Activated CD4-positive, alpha-beta memory T cell treated with anti-CD3 and anti-CD28 coated beads, Interleukin-2, amount 10 ng/mL, durations not matched to agents 7 days and 5 days (primary cell): ENCODE measurements at regions not wholly inside any gene's neighbourhood (a gene's known extent, or its start where the extent isn't known, plus 50 kb on each side); places are given as distances from the start of the nearest gene placed in this dataset.

ENCODE experiments used
- CTCF ChIA-PET: fragments of 350-600 bp; sonication (Branson Sonifier 250); formaldehyde crosslinking; loops from one replicate; lab custom pipeline; 2021; ENCODE audit warnings: antibody characterized with exemption, inconsistent platforms; lab: Charles Lee
- POLR2A ChIA-PET: fragments of 350-600 bp; sonication (Branson Sonifier 250); formaldehyde crosslinking; loops from one replicate; lab custom pipeline; 2021; ENCODE audit warnings: antibody characterized with exemption; lab: Charles Lee
- DNase-seq: peaks from one replicate; pipeline ENCODE4 v3.0.0-alpha.2; 2020
- H3K27ac Mint-ChIP-seq: one replicate; pipeline ENCODE4 v1.8.0; 2021; ENCODE audit warnings: mild to moderate bottlenecking, mixed read lengths
- H3K27me3 Mint-ChIP-seq: one replicate; pipeline ENCODE4 v1.8.0; 2021; ENCODE audit warnings: mixed read lengths
- H3K36me3 Mint-ChIP-seq: one replicate; pipeline ENCODE4 v1.8.0; 2021; ENCODE audit warnings: low read depth, mixed read lengths
- H3K4me1 Mint-ChIP-seq: one replicate; pipeline ENCODE4 v1.8.0; 2021; ENCODE audit warnings: mixed read lengths
- H3K4me3 Mint-ChIP-seq: one replicate; pipeline ENCODE4 v1.8.0; 2021; ENCODE audit warnings: mild to moderate bottlenecking, mixed read lengths
- H3K9me3 Mint-ChIP-seq: one replicate; pipeline ENCODE4 v1.8.0; 2021; ENCODE audit warnings: mixed read lengths

GRCh38 chr2:120485096-120485495 is 139.2 kb downstream of the INHBB start:
- ChIA-PET POLR2A (interaction anchor here (0.6 kb wide), 1 partner anchor 1394 kb away, joined by 3 read pairs; no protein-coding TSS in a partner anchor), CTCF (no interaction called here)
- Mint-ChIP-seq H3K4me3 (no peak overlapping the region), H3K27ac (no peak overlapping the region), H3K4me1 (no peaks in the 10 kb centered on the region), H3K9me3 (no peaks in the 10 kb centered on the region), H3K36me3 (no peaks in the 10 kb centered on the region), H3K27me3 (no peaks in the 10 kb centered on the region)
- no peak for DNase-seq

DNA sequence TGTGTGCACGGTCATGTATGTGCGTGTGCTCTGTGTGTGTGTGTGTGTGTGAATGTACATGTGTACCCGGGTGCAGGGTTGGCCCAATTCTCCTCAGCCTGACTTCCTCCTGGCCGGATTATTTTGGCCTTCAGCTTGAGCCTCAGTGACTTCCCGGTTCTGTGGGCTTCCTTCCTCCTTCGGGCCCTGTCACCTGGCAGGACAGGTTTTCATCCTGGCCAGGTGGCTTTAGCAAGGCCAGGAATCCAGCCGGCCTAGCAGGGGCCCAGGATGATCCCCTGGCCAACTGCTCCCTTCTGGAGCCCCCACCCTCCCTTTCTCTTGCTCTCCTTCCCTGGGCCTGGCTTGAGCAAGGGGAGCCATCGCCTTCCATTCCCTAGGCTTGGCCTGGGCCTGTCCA is 140.5 kb downstream of the INHBB start:
- POLR2A ChIA-PET, result no interaction called here
- Mint-ChIP-seq H3K9me3 (no peaks in the 10 kb centered on the region), H3K27ac (no peak overlapping the region), H3K27me3 (peaks cover 5% of the 10 kb centered on the region), H3K36me3 (no peaks in the 10 kb centered on the region), H3K4me3 (no peak overlapping the region), H3K4me1 (no peaks in the 10 kb centered on the region)
- CTCF ChIA-PET, result no interaction called here
- no peak for DNase-seq

DNA sequence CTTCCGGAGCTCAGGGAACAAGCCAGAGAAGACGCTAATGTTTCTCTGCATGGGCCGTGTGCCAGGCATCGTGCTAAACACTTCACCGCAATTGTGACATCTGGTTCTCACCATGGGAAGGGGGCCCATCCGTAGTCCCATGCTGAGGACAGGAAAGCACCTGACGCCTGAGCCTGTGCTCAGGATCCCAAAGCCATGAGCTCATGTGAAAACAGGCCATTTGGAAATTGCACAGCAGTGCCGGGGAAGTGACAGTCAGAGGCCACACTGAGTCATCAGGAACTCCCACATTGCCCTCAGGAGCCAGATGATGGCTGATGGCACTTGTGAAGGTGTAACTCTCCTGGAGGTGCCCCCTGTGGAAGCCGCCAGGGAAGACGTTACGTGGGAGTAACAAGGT is 141.0 kb downstream of the INHBB start:
- DNase-seq, result no peak
- CTCF ChIA-PET, result no interaction called here

DNA sequence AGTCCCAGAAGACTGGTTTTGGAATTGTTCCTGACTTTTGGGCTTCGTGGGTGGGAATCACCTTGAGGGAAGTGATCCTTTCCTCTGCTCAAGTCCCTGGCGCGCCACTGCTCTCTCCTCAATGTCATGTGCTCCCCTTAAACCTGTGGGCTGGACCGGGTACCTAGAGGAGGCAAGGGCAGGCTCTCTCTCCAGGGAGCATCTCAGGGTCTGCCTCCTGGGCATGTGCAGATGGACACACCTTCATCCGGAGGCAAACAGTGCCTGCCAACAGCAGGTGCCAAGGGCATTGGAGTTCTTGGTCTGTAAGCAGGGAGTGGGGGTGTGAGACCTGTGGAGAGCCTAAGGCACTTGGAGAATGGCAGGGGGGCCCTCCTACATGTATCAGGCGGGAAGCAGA is 142.6 kb downstream of the INHBB start:
- POLR2A ChIA-PET, result no interaction called here
- CTCF ChIA-PET, result no interaction called here
- H3K4me3 Mint-ChIP-seq, result no peak overlapping the region
- H3K4me1 Mint-ChIP-seq, result no peaks in the 10 kb centered on the region
- H3K9me3 Mint-ChIP-seq, result no peaks in the 10 kb centered on the region
- peaks cover 12% of the 10 kb centered on the region for H3K27me3 Mint-ChIP-seq
- H3K27ac Mint-ChIP-seq, result no peak overlapping the region
- no peak for DNase-seq
- H3K36me3 Mint-ChIP-seq, result no peaks in the 10 kb centered on the region

More for the DNA sequence above, 141.0 kb downstream of the INHBB start:
- no peaks in the 10 kb centered on the region for H3K4me1 Mint-ChIP-seq
- POLR2A ChIA-PET, result no interaction called here
- H3K27me3 Mint-ChIP-seq, result peaks cover 10% of the 10 kb centered on the region
- no peaks in the 10 kb centered on the region for H3K36me3 Mint-ChIP-seq
- no peaks in the 10 kb centered on the region for H3K9me3 Mint-ChIP-seq
- no peak overlapping the region for H3K27ac Mint-ChIP-seq
- H3K4me3 Mint-ChIP-seq, result no peak overlapping the region

DNA sequence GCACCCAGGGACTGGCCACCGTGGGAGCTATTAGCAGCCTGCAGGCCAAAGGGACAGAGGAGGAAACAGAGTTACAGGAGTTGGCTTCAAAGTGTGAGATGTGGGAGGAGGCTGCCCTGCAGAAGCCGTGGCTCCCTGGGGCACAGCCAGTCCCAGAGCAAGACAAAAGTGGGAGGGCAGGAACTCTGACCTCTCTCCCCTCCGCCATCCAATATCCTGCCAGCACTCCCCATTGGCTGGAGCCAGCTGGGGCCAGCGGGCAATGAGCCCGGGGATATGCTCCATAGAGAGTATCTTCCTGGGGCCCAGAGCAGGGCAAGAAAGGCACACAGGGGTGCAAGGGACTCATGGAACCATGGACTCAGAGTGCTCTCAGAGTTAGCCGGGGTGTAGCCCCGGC is 143.1 kb downstream of the INHBB start:
- ChIA-PET CTCF (no interaction called here), POLR2A (no interaction called here)
- Mint-ChIP-seq H3K4me1 (no peaks in the 10 kb centered on the region), H3K4me3 (no peak overlapping the region), H3K27me3 (peaks cover 12% of the 10 kb centered on the region), H3K9me3 (no peaks in the 10 kb centered on the region), H3K27ac (no peak overlapping the region), H3K36me3 (no peaks in the 10 kb centered on the region)
- no peak for DNase-seq

DNA sequence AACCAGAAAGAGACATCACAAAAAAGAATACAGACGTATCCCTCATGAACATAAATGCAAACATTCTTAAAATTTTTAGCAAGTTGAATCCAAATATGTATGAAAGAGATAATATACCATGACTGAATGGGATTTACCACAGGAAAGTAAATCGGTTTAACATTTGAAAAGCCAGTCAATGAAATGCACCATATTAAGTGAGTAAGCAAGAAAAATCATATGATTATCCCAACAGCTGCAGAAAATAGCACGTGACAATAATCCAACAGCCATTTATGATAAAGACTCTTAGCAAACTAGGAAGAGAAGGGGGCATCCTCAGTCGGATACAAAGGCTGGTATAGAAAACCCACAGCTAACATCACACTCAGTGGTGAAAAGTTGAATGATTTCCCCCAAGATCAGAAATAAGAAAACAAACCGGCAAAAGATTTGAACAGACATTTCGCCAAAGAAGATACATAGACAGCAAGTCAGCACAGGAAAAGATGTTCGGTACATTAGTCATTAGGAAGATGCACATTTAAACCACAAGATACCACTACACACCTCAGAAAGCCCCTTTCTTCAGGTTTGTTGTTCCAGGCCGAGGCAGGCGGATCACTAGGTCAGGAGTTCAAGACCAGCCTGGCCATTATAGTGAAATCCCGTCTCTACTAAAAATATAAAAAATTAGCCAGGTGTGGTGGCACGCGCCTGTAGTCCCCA is 144.3 kb downstream of the INHBB start:
- H3K36me3 Mint-ChIP-seq, result no peaks in the 10 kb centered on the region
- H3K9me3 Mint-ChIP-seq, result no peaks in the 10 kb centered on the region
- no peak overlapping the region for H3K4me3 Mint-ChIP-seq
- ChIA-PET CTCF (no interaction called here), POLR2A (no interaction called here)
- no peaks in the 10 kb centered on the region for H3K4me1 Mint-ChIP-seq
- H3K27ac Mint-ChIP-seq, result no peak overlapping the region
- no peak for DNase-seq
- H3K27me3 Mint-ChIP-seq, result peaks cover 12% of the 10 kb centered on the region

DNA sequence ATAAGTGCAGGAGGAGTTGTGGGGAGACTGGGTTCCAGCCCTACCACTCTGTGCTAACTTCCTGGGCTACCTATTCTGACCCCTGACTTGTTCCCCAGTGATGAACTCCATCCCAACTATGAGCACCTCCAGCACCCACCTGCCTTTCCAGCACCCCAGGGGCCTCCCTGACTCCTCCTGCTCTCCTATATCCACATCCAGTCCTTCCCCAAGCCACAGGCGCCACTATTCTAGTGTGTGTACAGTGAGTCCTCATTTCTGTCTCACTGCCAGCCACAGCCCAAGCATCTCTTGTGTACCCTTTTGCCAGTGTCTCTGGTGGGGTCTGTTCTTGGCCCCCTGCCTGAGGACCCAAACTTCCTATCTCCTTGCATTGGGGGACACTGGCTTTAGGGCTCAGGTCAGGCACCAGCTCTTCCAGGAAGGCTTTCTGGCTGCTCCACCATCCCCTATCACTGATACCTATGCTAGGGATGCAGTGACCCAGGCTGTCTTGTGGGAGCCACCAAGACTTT is 145.2 kb downstream of the INHBB start:
- DNase-seq, result no peak
- POLR2A ChIA-PET, result no interaction called here
- no peaks in the 10 kb centered on the region for H3K4me1 Mint-ChIP-seq
- H3K36me3 Mint-ChIP-seq, result no peaks in the 10 kb centered on the region
- CTCF ChIA-PET, result no interaction called here
- no peak overlapping the region for H3K27ac Mint-ChIP-seq
- peaks cover 12% of the 10 kb centered on the region for H3K27me3 Mint-ChIP-seq
- no peaks in the 10 kb centered on the region for H3K9me3 Mint-ChIP-seq
- no peak overlapping the region for H3K4me3 Mint-ChIP-seq

GRCh38 chr2:120493231-120493630 is 147.3 kb downstream of the INHBB start:
- H3K4me1 Mint-ChIP-seq, result no peaks in the 10 kb centered on the region
- CTCF ChIA-PET, result no interaction called here

DNA sequence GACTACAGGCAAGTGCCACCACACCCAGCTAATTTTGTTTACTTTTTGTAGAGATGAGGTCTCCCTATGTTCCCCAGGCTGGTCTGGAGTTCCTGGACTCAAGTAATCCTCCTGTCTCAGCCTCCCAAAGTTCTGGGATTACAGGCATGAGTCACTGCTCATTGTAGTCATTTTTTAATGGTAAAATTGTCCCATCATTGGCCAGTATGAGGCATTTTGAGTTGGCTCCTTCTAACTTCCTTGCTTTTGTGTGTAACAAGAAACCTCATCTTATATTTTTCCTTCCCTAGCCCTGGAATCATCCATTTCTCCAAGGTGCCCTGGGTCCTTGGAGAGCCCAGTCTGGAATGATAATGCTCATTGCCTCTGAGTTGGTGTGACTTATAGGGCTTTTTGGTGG is 148.5 kb downstream of the INHBB start:
- no peak overlapping the region for H3K4me3 Mint-ChIP-seq
- no peaks in the 10 kb centered on the region for H3K36me3 Mint-ChIP-seq
- ChIA-PET CTCF (no interaction called here), POLR2A (no interaction called here)
- H3K27ac Mint-ChIP-seq, result no peak overlapping the region
- no peaks in the 10 kb centered on the region for H3K9me3 Mint-ChIP-seq
- H3K4me1 Mint-ChIP-seq, result no peaks in the 10 kb centered on the region
- peaks cover 14% of the 10 kb centered on the region for H3K27me3 Mint-ChIP-seq
- no peak for DNase-seq

More at GRCh38 chr2:120493231-120493630, 147.3 kb downstream of the INHBB start:
- Mint-ChIP-seq H3K9me3 (no peaks in the 10 kb centered on the region), H3K36me3 (no peaks in the 10 kb centered on the region), H3K4me3 (no peak overlapping the region), H3K27me3 (peaks cover 14% of the 10 kb centered on the region), H3K27ac (no peak overlapping the region)
- no peak for DNase-seq
- POLR2A ChIA-PET, result no interaction called here

- CTCF ChIA-PET, result no interaction called here
- H3K4me3 Mint-ChIP-seq, result no peak overlapping the region
- no peaks in the 10 kb centered on the region for H3K9me3 Mint-ChIP-seq
Observed at GRCh38 chr2:120495586-120495985, 149.7 kb downstream of the INHBB start.

DNA sequence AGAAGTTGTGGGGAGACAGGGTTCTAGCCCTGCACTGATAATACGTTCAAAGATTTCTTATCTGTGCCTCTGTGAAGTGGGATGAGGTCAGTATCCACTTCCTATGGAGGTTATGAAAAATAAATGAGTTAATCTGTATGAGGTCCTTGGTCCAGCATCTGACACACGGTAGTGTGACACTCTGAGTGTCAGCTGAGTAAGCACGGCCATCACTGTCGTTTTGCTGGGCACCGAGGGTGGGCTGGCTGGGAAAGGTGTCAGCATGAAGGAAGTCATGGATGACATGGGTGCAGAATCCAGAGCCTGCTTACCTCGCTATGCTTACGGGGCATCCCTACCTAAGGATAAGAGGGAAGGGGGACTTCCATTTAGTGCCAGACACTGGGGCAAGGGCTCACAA is 150.3 kb downstream of the INHBB start:
- Mint-ChIP-seq H3K4me3 (no peak overlapping the region), H3K9me3 (no peaks in the 10 kb centered on the region)
- DNase-seq, result no peak

More at GRCh38 chr2:120495586-120495985, 149.7 kb downstream of the INHBB start:
- DNase-seq, result no peak
- no peak overlapping the region for H3K27ac Mint-ChIP-seq
- H3K36me3 Mint-ChIP-seq, result no peaks in the 10 kb centered on the region
- H3K27me3 Mint-ChIP-seq, result peaks cover 14% of the 10 kb centered on the region
- no peaks in the 10 kb centered on the region for H3K4me1 Mint-ChIP-seq
- POLR2A ChIA-PET, result no interaction called here

DNA sequence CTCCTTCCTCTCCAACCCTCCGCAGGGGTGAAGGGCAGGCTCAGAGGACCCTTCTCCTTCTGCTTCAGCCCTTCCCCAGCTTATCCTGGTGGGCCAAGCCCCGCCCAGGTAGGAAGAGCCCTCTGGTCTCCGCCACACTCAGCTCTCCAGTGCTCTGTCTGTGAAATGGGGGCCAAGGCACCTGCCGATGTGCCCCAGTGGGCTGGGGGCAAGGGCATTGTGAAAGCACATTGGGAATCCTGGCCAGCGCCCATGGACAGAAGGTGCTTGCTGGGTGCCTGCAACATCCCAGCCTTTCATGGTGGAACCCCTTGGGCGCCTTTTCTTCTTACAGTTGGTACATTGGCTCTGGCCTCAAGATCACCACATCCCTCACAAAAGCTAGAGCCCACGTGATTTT is 150.8 kb downstream of the INHBB start:
- H3K27ac Mint-ChIP-seq, result no peak overlapping the region
- H3K27me3 Mint-ChIP-seq, result peaks cover 6% of the 10 kb centered on the region
- POLR2A ChIA-PET, result no interaction called here
- no peaks in the 10 kb centered on the region for H3K36me3 Mint-ChIP-seq
- no peak overlapping the region for H3K4me3 Mint-ChIP-seq
- H3K9me3 Mint-ChIP-seq, result no peaks in the 10 kb centered on the region
- CTCF ChIA-PET, result no interaction called here
- no peak for DNase-seq
- no peaks in the 10 kb centered on the region for H3K4me1 Mint-ChIP-seq

More for the DNA sequence above, 150.3 kb downstream of the INHBB start:
- H3K27me3 Mint-ChIP-seq, result peaks cover 12% of the 10 kb centered on the region
- no peaks in the 10 kb centered on the region for H3K36me3 Mint-ChIP-seq
- no peaks in the 10 kb centered on the region for H3K4me1 Mint-ChIP-seq
- CTCF ChIA-PET, result no interaction called here
- H3K27ac Mint-ChIP-seq, result no peak overlapping the region
- POLR2A ChIA-PET, result no interaction called here

DNA sequence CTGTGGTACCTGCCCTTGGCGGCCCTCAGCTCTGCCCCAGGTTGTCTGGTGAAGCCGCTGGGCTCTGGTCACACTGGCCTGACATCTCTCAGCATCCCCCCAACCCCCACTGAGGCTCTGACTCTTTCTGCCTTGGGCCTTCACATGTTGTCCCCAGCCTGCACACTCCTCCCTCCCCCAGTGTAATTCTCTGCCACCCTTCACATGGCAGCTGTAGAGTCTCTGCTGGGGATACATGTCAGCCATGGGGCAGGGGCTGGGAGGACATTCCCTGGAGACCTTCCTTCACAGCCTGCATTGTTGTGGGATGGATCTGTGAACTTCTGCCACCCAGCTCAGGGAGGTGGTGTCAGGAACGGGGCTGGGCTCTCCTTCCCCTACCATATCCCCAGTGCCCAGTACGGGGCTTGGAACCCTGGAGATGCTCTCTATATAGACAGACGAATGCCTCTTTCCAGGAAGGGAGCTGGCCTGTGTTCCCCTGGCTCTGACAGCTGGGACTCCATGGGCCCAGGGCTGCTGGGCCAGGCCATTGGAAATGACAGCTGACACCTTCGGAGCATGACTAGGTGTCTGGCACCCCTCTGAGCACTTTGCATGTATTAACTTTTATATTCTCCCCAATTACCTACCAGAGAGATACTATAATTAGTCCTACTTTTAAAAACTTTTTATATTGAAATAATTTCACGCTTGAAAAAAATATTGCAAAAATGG is 151.5 kb downstream of the INHBB start:
- peaks cover 3% of the 10 kb centered on the region for H3K27me3 Mint-ChIP-seq
- DNase-seq, result no peak
- POLR2A ChIA-PET, result no interaction called here
- H3K4me1 Mint-ChIP-seq, result no peaks in the 10 kb centered on the region
- H3K36me3 Mint-ChIP-seq, result no peaks in the 10 kb centered on the region
- no peak overlapping the region for H3K4me3 Mint-ChIP-seq
- H3K27ac Mint-ChIP-seq, result no peak overlapping the region
- CTCF ChIA-PET, result no interaction called here
- no peaks in the 10 kb centered on the region for H3K9me3 Mint-ChIP-seq
